Spinal cord (tissue), 9 donors: ENCODE measurements at regions not wholly inside any gene's neighbourhood (a gene's known extent, or its start where the extent isn't known, plus 50 kb on each side); places are given as distances from the start of the nearest gene placed in this dataset.

Experiments used
- DNase-seq, 6 donors: peaks; one replicate each; pipeline versions ENCODE4 v3.0.0 to v3.0.0-alpha.2; 2013 to 2015; ENCODE audit warnings: low spot score in 6 of 6, low read depth in 4 of 6
- H3K27ac ChIP-seq: one replicate; pipeline ENCODE4 v1.5.1; 2013; ENCODE audit warnings: low read depth, low read length, control low read depth
- H3K27me3 ChIP-seq: one replicate; pipeline ENCODE4 v1.6.1; 2013; ENCODE audit warnings: low read length; ENCODE audit not compliant: control insufficient read depth, insufficient read depth
- H3K36me3 ChIP-seq: one replicate; pipeline ENCODE4 v1.6.1; 2013; ENCODE audit warnings: low read length; ENCODE audit not compliant: control insufficient read depth, insufficient read depth
- H3K4me1 ChIP-seq: one replicate; pipeline ENCODE4 v1.6.1; 2013; ENCODE audit warnings: low read length; ENCODE audit not compliant: control insufficient read depth, insufficient read depth
- H3K4me3 ChIP-seq: one replicate; pipeline ENCODE4 v1.5.1; 2013; ENCODE audit warnings: low read depth, low read length, control low read depth
- H3K9me3 ChIP-seq: one replicate; pipeline ENCODE4 v1.6.1; 2013; ENCODE audit warnings: low read length; ENCODE audit not compliant: control insufficient read depth, insufficient read depth
- WGBS: methylation state at CpG from one replicate; pipeline ENCODE4 v1.1.5; 2013; ENCODE audit warnings: missing lambda C conversion rate; ENCODE audit not compliant: insufficient coverage; 5-methylcytosine and 5-hydroxymethylcytosine counted together
- donor health status: healthy.

DNA sequence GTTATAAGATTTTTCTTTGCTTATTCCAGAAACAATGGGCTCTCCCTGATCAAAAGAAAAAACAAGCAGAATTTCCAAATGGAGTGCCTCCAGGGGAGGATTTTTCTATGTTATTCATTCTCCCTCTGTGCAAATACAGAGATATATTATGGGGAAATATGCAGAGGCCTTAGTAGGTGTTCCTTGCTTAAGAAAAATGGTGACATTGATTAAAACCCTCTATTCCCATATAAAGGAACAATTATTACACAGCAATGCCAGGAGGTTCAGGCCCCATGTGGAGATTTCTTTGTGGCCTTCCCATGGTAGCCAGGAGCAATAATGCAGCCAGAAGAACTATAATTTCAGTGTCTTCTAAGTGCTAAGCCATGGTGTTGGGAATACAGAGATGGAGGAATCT, 255.9 kb upstream of the CXCR4 start:
- Histone ChIP-seq H3K4me1 (peaks cover 4% of the 10 kb centered on the region), H3K4me3 (no peak overlapping the region), H3K27me3 (no peaks in the 10 kb centered on the region), H3K36me3 (no peaks in the 10 kb centered on the region), H3K27ac (no peak overlapping the region), H3K9me3 (no peaks in the 10 kb centered on the region)
- no peak for DNase-seq

DNA sequence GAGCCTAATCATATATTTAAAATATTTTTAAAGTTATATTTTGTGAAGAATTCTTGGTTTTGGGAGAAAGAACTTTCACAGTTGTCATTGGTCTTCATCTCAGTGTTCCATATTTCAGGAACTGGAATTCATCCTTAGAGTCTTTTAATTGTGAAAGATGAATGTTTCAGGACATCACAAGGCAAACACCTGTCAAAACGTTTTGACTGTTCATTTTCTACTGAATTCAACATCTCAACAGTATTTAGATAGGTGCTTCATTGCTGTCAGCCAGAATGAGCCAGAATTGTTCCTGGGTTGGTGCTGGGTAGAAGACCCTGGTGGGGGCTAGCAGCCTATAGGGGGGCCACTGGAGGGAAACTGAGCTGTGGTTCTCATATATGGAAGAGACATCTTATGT, 255.1 kb upstream of the CXCR4 start:
- DNase-seq, result peak in 1 of 6 donors; percentile 33
- no CpG with 5 or more reads among the region's 1 CpG for WGBS
- no peaks in the 10 kb centered on the region for H3K9me3 ChIP-seq
- H3K27me3 ChIP-seq, result no peaks in the 10 kb centered on the region
- peaks cover 4% of the 10 kb centered on the region for H3K4me1 ChIP-seq
- H3K27ac ChIP-seq, result no peak overlapping the region
- H3K4me3 ChIP-seq, result no peak overlapping the region
- H3K36me3 ChIP-seq, result no peaks in the 10 kb centered on the region

DNA sequence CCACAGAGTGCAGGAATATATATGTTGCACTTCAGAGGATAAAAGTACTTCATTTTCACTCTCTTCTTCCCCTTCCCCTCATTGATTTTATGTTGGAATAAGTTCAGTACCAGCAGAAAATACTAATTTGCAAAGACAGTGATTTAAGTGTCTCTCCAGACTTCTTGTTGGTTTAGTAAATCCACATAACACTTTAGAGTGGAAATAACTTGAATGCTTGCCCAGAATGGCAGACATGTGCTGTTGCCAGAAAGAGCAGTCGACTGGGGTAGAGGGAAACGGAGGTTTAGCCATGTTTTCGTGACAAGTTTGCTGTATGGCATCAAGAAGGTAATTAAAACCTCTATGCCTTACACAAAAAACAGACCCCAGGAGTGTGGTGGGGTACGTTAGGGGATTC, 246.0 kb upstream of the CXCR4 start:
- WGBS, result no CpG with 5 or more reads among the region's 4 CpGs
- no peaks in the 10 kb centered on the region for H3K4me1 ChIP-seq
- H3K9me3 ChIP-seq, result no peaks in the 10 kb centered on the region
- no peak overlapping the region for H3K27ac ChIP-seq
- no peak overlapping the region for H3K4me3 ChIP-seq
- no peaks in the 10 kb centered on the region for H3K36me3 ChIP-seq
- H3K27me3 ChIP-seq, result no peaks in the 10 kb centered on the region
- peak in 3 of 6 donors; percentile 50 to 91 (median 89) for DNase-seq

DNA sequence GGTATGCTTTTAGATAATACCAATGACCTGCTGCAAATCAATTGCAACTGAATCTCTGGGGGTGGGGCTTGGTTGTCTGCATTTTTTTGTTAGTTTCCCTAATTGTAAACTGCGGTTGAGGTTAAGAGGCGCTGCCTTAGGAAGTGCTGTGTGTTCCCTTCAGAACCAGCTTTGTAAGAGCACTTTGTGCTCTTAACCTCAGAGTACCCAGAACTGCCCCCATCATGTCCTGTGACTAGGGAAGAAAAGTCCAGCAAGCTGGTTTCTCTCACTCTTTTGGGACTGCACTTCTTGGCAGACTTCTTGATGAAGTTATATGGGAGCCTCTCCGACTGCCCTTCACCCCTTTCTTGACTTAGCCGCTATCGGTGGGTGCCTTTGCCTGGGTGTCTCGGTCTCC, 245.5 kb upstream of the CXCR4 start:
- Histone ChIP-seq H3K4me1 (no peaks in the 10 kb centered on the region), H3K36me3 (no peaks in the 10 kb centered on the region), H3K4me3 (no peak overlapping the region), H3K27me3 (no peaks in the 10 kb centered on the region), H3K27ac (no peak overlapping the region), H3K9me3 (no peaks in the 10 kb centered on the region)
- WGBS, result no CpG with 5 or more reads among the region's 6 CpGs
- no peak for DNase-seq

DNA sequence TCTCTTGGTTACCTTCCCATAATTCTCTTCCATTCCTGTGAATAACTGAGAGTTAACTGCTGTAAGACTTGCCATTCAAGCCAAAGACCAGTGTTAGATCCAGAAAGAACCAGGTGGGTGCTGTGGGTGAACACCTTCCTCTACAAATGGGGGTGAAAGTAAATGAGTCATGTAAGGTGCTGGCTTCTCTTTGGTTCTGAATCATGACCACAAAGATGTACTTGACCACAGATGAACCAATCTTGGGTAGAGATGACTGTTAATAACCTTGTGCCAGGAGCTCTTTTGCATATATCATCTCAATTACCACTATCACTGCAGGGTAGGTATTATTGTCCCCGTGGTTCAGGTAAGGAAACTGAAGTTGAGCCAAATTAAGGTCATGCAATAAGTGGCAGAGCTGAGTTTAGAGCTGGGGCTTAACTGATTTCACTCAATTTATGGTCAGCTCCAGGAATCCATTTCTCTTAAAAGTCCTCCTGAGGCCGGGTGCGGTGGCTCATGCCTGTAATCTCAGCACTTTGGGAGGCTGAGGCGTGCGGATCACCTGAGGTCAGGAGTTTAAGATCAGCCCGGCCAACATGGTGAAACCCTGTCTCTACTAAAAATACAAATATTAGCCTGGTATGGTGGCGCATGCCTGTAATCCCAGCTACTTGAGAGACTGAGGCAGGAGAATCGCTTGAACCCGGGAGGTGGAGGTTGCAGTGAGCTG, 244.9 kb upstream of the CXCR4 start:
- H3K9me3 ChIP-seq, result no peaks in the 10 kb centered on the region
- 97% methylated on average over 7 of the region's 9 CpGs for WGBS
- no peak for DNase-seq
- H3K27ac ChIP-seq, result no peak overlapping the region
- H3K27me3 ChIP-seq, result no peaks in the 10 kb centered on the region
- no peak overlapping the region for H3K4me3 ChIP-seq
- H3K4me1 ChIP-seq, result no peaks in the 10 kb centered on the region
- H3K36me3 ChIP-seq, result no peaks in the 10 kb centered on the region

DNA sequence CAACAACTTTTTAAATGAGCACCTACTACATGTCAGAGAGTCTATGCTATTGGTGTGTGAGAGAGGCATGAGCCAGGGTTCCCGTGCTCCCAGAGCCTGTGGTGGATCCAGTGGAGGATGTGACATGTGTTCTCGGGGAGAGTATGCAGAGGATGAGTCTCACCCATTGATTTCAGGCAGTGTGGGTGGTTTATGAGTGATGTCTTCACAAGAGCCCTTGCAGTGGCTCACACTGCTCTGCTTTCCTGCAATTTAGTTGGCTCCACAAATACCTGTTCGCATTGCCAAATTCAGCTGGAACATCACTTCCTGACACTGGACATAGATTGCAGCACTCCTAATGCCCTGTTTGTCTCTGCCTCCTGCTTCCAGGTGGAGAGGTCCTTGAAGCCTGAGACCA, 243.6 kb upstream of the CXCR4 start:
- Histone ChIP-seq H3K4me3 (no peak overlapping the region), H3K4me1 (no peaks in the 10 kb centered on the region), H3K27me3 (no peaks in the 10 kb centered on the region), H3K36me3 (no peaks in the 10 kb centered on the region), H3K27ac (no peak overlapping the region), H3K9me3 (no peaks in the 10 kb centered on the region)
- DNase-seq, result no peak
- 100% methylated on average over 3 of the region's 3 CpGs for WGBS

DNA sequence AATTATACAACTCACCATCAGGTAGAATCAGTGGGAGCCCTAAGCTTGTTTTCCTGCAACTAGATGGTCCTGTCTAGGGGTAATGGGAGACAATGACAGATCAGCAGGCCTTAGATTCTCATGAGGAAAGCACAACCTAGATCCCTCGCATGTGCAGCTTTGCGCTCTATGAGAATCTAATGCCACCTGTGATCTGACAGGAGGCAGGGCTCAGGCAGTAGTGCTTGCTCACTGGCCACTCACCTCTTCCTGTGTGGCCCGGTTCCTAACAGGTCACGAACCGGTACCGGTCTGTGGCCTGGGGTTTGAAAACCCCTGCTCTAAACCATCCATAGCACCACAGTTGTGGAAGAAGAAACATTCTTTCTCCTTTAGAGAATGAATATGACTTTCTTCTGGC, 242.8 kb upstream of the CXCR4 start:
- no peaks in the 10 kb centered on the region for H3K36me3 ChIP-seq
- 81% methylated on average over 4 of the region's 6 CpGs for WGBS
- no peaks in the 10 kb centered on the region for H3K27me3 ChIP-seq
- H3K4me3 ChIP-seq, result no peak overlapping the region
- no peak overlapping the region for H3K27ac ChIP-seq
- H3K9me3 ChIP-seq, result no peaks in the 10 kb centered on the region
- H3K4me1 ChIP-seq, result no peaks in the 10 kb centered on the region
- no peak for DNase-seq

DNA sequence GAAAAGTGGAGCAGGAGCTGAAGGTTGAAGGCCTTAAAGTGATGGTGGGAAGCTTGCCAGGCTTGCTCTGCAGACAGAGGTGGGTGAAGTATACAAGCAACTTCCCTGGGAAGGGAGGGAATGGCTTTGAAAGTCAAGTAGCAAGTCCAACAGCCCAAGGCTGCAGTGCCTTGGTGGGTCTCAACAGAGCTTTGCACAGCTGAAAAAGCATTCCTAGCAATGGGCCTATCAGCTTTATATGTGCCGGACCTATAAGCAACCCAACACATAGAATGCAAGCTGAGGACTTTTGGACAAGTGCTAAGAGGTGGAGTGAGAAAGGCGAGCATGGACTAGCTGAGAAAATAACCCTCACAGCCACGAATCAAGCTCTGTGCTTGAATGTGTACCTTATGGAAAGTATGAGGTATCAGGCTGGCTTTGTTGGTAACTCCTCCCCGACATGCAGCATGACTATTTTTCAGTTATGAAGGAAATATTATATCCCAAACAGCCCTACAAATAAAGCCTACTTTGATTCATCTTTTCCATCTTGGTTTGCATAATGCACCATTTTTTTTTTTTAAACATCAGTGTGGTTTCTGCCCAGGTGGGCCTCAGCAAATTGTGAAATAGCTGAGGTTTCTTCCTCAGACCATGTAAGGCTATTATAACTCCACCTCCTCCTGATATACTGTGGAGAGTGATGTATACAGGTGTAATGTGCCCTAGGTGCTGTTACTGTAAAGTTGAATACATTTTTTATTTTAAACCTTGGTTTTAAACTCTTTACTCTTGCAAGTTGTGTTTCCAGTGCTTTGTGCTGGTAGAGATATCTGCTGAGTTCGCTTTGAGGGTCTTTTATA, 241.4 kb upstream of the CXCR4 start:
- DNase-seq, result no peak
- Histone ChIP-seq H3K27ac (no peak overlapping the region), H3K4me3 (no peak overlapping the region), H3K4me1 (peaks cover 11% of the 10 kb centered on the region), H3K27me3 (no peaks in the 10 kb centered on the region), H3K9me3 (no peaks in the 10 kb centered on the region), H3K36me3 (no peaks in the 10 kb centered on the region)
- WGBS, result 100% methylated on average over 1 of the region's 5 CpGs

DNA sequence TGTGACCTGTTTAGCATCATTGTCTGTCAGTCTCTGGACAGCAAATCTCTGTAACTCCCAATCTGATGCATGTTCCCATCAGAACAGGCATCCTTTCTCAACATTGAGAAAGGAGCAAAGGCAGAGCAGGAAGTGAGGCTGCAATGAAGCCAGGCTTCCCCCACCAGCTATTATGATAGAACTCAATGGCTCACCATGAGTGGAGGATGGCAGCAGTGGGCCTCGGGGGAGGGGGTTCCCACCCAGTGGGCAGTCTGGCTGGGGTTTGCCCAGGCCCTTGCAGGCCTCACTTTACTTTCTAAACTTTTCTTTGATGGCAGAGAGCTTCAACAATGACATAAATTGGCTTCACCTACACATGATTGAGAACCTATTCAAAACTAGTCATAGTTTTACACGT, 240.6 kb upstream of the CXCR4 start:
- no peaks in the 10 kb centered on the region for H3K36me3 ChIP-seq
- no peaks in the 10 kb centered on the region for H3K9me3 ChIP-seq
- no peaks in the 10 kb centered on the region for H3K27me3 ChIP-seq
- no CpG with 5 or more reads among the region's 2 CpGs for WGBS
- peaks cover 11% of the 10 kb centered on the region for H3K4me1 ChIP-seq
- DNase-seq, result no peak
- no peak overlapping the region for H3K27ac ChIP-seq
- H3K4me3 ChIP-seq, result no peak overlapping the region

DNA sequence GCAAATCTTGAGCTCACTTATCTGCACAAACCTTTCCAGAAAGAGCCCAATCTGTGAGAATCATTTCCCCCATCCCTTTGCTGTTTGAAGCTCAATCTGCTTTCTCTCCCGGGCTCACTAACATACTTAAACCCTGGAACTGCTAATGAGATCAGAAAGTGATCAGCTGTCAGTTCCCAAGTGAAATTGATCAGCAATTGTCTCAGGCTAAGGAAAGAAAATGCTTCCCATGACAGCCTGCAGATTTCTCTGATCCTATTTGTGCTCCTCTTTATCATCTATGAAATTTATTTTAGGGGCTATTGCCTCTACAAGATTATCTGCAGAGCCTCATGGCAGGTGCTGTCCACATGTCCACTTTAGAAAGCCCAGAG, 239.0 kb upstream of the CXCR4 start:
- peak in 1 of 6 donors; percentile 63 for DNase-seq
- Histone ChIP-seq H3K4me1 (peaks cover 11% of the 10 kb centered on the region), H3K27ac (no peak overlapping the region), H3K36me3 (no peaks in the 10 kb centered on the region), H3K9me3 (no peaks in the 10 kb centered on the region), H3K27me3 (no peaks in the 10 kb centered on the region), H3K4me3 (no peak overlapping the region)
- no CpG with 5 or more reads among the region's 1 CpG for WGBS
